HAP-1 (cell line): ENCODE measurements at regions not wholly inside any gene's neighbourhood (a gene's known extent, or its start where the extent isn't known, plus 50 kb on each side); places are given as distances from the start of the nearest gene placed in this dataset.

Experiments
- DNase-seq, 2 experiments: peaks; one replicate each; pipeline ENCODE4 v3.0.0-alpha.2; 2016 to 2020; ENCODE audit warnings: low spot score in 2 of 2
- H3K27me3 ChIP-seq: fragments of 250-450 bp; sonication (Bioruptor Pico); 2 replicates; pipeline ENCODE4 v1.5.1; 2020; ENCODE audit warnings: low read depth, mild to moderate bottlenecking, moderate library complexity
- H3K36me3 ChIP-seq: fragments of 250-450 bp; sonication (Bioruptor Pico); replicated peaks from 2 replicates; pipeline ENCODE4 v1.5.1; 2020; ENCODE audit warnings: mild to moderate bottlenecking
- H3K4me1 ChIP-seq: fragments of 250-450 bp; sonication (Bioruptor Pico); 2 replicates; pipeline ENCODE4 v1.5.1; 2020; ENCODE audit warnings: mild to moderate bottlenecking
- H3K4me3 ChIP-seq: fragments of 250-450 bp; sonication (Bioruptor Pico); 2 replicates; pipeline ENCODE4 v1.5.1; 2020; ENCODE audit warnings: mild to moderate bottlenecking, moderate library complexity
- H3K9me3 ChIP-seq: fragments of 250-450 bp; sonication (Bioruptor Pico); 2 replicates; pipeline ENCODE4 v1.5.1; 2020; ENCODE audit warnings: mild to moderate bottlenecking, moderate library complexity
- in situ Hi-C: fragments of 300-500 bp; cut with MboI; formaldehyde crosslinking; loops from 3 replicates; pipeline ENCODE4 v1.14.3; 2020; ENCODE audit warnings: low sequenced_read_pairs, inconsistent platforms, mixed read lengths

GRCh38 chr2:237259201-237259600 lies 154.8 kb downstream of the COL6A3 start:
- in situ Hi-C loops = no loop called here
- no peak for DNase-seq
- H3K4me3 ChIP-seq = no peak overlapping the region
- no peaks in the 10 kb centered on the region for H3K27me3 ChIP-seq
- no peaks in the 10 kb centered on the region for H3K9me3 ChIP-seq
- no peaks in the 10 kb centered on the region for H3K4me1 ChIP-seq
- no peaks in the 10 kb centered on the region for H3K36me3 ChIP-seq

GRCh38 chr2:237260039-237260620 lies 153.8 kb downstream of the COL6A3 start:
- no peaks in the 10 kb centered on the region for H3K9me3 ChIP-seq
- no peaks in the 10 kb centered on the region for H3K4me1 ChIP-seq
- no peak for DNase-seq
- H3K36me3 ChIP-seq = no peaks in the 10 kb centered on the region
- in situ Hi-C loops = no loop called here
- H3K27me3 ChIP-seq = no peaks in the 10 kb centered on the region
- H3K4me3 ChIP-seq = no peak overlapping the region

- Histone ChIP-seq H3K9me3 (no peaks in the 10 kb centered on the region), H3K27me3 (no peaks in the 10 kb centered on the region), H3K4me1 (no peaks in the 10 kb centered on the region), H3K4me3 (no peak overlapping the region), H3K36me3 (no peaks in the 10 kb centered on the region)
- DNase-seq = no peak
- in situ Hi-C loops = no loop called here
Observed at GRCh38 chr2:237260686-237261085, 153.3 kb downstream of the COL6A3 start.

DNA sequence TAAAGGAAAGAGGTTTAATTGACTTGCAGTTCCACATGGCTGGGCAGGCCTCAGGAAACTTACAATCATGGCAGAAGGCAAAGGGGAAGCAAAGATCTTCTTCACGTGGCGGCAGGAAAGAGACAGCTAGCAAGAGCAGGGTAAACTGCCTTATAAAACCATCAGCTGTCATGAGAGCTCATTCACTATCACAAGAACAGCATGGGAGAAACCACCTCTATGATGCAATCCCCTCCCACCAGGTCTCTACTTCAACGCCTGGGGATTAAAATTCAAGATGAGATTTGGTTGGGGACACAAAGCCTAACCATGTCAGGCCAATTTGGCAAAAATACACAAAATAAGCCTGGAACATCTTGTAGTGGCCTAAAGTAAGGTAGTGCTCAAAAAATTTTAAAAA lies 152.6 kb downstream of the COL6A3 start:
- H3K4me3 ChIP-seq = no peak overlapping the region
- no peaks in the 10 kb centered on the region for H3K36me3 ChIP-seq
- no peaks in the 10 kb centered on the region for H3K4me1 ChIP-seq
- DNase-seq = no peak
- in situ Hi-C loops = no loop called here
- H3K27me3 ChIP-seq = no peaks in the 10 kb centered on the region
- H3K9me3 ChIP-seq = no peaks in the 10 kb centered on the region

GRCh38 chr2:237262838-237263771 lies 150.9 kb downstream of the COL6A3 start:
- H3K9me3 ChIP-seq = no peaks in the 10 kb centered on the region
- no peak overlapping the region for H3K4me3 ChIP-seq
- no peak for DNase-seq
- in situ Hi-C loops = no loop called here
- no peaks in the 10 kb centered on the region for H3K4me1 ChIP-seq
- H3K27me3 ChIP-seq = no peaks in the 10 kb centered on the region
- no peaks in the 10 kb centered on the region for H3K36me3 ChIP-seq

- Histone ChIP-seq H3K4me3 (no peak overlapping the region), H3K4me1 (no peaks in the 10 kb centered on the region), H3K9me3 (no peaks in the 10 kb centered on the region), H3K36me3 (no peaks in the 10 kb centered on the region), H3K27me3 (no peaks in the 10 kb centered on the region)
- in situ Hi-C loops = no loop called here
- DNase-seq = no peak
Observed at GRCh38 chr2:237264480-237265219, 149.3 kb downstream of the COL6A3 start.

DNA sequence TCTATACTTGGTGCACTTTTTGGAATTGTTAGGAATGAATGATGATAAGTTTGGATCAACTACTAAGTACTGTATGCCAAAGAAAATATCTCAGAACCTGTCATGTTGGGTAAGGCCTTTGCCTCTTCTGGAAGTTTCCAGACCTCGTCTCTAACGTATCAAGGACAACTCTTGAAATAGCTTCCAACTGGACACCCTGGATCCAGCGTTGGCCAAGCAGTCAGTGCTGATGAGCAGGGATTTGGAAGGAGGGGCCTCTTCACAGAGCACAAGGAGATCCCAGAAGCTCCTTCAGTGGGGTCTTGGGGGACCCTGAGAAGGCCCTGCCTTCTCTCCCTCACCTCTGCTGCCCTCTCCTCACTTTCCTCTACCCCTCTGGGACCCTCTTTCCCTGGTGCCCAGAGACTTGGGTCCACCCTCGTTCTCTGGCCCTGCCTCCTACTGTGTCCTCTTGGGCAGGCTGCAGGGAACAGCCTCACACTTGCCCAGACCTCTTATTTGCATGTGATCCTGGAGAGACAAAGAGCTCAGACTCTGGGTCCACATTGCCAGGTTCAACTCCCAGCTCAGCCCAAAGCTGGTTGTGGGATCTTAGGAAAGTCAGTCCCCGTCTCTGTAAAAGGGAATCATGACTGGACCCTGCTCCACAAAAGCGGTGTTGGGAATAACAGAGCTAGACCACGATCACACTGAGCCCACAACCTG lies 145.8 kb downstream of the COL6A3 start:
- no peak for DNase-seq
- H3K36me3 ChIP-seq = no peaks in the 10 kb centered on the region
- no peak overlapping the region for H3K4me3 ChIP-seq
- H3K4me1 ChIP-seq = no peaks in the 10 kb centered on the region
- H3K9me3 ChIP-seq = no peaks in the 10 kb centered on the region
- no peaks in the 10 kb centered on the region for H3K27me3 ChIP-seq
- in situ Hi-C loops = no loop called here

GRCh38 chr2:237269138-237269875 lies 144.7 kb downstream of the COL6A3 start:
- no peaks in the 10 kb centered on the region; the same call in 1 of the 2 replicates for H3K27me3 ChIP-seq
- in situ Hi-C loops = no loop called here

GRCh38 chr2:237270520-237270919 lies 143.4 kb downstream of the COL6A3 start:
- in situ Hi-C loops = no loop called here
- DNase-seq = no peak

More at GRCh38 chr2:237269138-237269875, 144.7 kb downstream of the COL6A3 start:
- Histone ChIP-seq H3K4me1 (no peaks in the 10 kb centered on the region), H3K36me3 (no peaks in the 10 kb centered on the region), H3K4me3 (no peak overlapping the region), H3K9me3 (no peaks in the 10 kb centered on the region)
- no peak for DNase-seq

GRCh38 chr2:237271698-237272652 lies 142.0 kb downstream of the COL6A3 start:
- Histone ChIP-seq H3K27me3 (no peaks in the 10 kb centered on the region; the same call in 1 of the 2 replicates), H3K36me3 (no peaks in the 10 kb centered on the region), H3K4me3 (no peak overlapping the region), H3K9me3 (no peaks in the 10 kb centered on the region), H3K4me1 (no peaks in the 10 kb centered on the region)
- no peak for DNase-seq
- in situ Hi-C loops = no loop called here

More at GRCh38 chr2:237270520-237270919, 143.4 kb downstream of the COL6A3 start:
- Histone ChIP-seq H3K4me3 (no peak overlapping the region), H3K27me3 (no peaks in the 10 kb centered on the region; the same call in 1 of the 2 replicates), H3K4me1 (no peaks in the 10 kb centered on the region), H3K9me3 (no peaks in the 10 kb centered on the region), H3K36me3 (no peaks in the 10 kb centered on the region)
